Omental fat pad (tissue), 3 donors: ENCODE measurements at regions not wholly inside any gene's neighbourhood (a gene's known extent, or its start where the extent isn't known, plus 50 kb on each side); places are given as distances from the start of the nearest gene placed in this dataset.
"Not testable (repeated sequence)": the region's sequence is repeated elsewhere in the genome, so short reads cannot be mapped to it uniquely, and the experiment has no call there.

Source experiments
- ATAC-seq: fragments of 150-250 bp; one replicate; pipeline ENCODE4 v1.9.1; 2016; ENCODE audit warnings: mild to moderate bottlenecking, moderate library complexity; ENCODE audit not compliant: low FRiP score
- DNase-seq: peaks from one replicate; pipeline ENCODE4 v3.0.0-alpha.2; 2019; ENCODE audit warnings: low spot score
- TF ChIP-seq, protein P1 (sequence below), 3 donors: fragments of 450-650 bp; IDR thresholded peaks; one replicate each; pipeline ENCODE4 v1.5.1; 2016 to 2017; ENCODE audit warnings: antibody characterized with exemption in 3 of 3, mild to moderate bottlenecking in 3 of 3, moderate library complexity in 2 of 3

DNA sequence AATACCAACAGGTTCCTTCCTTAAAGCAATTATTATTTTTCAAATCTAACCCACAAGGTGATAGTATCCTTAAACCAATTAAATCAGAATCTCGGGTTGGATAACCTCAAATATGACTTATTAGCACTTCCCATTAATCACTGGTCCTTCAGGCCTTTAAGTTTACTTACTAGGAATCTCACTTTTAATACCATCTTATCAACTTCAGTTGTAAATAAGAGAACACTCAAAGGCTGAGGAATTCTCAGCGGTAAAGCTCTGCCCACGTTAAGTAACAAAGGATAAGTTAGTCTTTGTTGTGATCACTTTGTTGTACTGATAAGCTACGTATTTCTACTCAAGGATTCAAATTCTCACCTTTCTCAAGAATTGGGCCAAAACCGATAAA lies 82.0 kb downstream of the OR2B2 start:
- TF ChIP-seq, protein P1, sequence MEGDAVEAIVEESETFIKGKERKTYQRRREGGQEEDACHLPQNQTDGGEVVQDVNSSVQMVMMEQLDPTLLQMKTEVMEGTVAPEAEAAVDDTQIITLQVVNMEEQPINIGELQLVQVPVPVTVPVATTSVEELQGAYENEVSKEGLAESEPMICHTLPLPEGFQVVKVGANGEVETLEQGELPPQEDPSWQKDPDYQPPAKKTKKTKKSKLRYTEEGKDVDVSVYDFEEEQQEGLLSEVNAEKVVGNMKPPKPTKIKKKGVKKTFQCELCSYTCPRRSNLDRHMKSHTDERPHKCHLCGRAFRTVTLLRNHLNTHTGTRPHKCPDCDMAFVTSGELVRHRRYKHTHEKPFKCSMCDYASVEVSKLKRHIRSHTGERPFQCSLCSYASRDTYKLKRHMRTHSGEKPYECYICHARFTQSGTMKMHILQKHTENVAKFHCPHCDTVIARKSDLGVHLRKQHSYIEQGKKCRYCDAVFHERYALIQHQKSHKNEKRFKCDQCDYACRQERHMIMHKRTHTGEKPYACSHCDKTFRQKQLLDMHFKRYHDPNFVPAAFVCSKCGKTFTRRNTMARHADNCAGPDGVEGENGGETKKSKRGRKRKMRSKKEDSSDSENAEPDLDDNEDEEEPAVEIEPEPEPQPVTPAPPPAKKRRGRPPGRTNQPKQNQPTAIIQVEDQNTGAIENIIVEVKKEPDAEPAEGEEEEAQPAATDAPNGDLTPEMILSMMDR (IDR thresholded peaks at IDR 0.05), result no peak
- ATAC-seq (no peak), DNase-seq (no peak)

DNA sequence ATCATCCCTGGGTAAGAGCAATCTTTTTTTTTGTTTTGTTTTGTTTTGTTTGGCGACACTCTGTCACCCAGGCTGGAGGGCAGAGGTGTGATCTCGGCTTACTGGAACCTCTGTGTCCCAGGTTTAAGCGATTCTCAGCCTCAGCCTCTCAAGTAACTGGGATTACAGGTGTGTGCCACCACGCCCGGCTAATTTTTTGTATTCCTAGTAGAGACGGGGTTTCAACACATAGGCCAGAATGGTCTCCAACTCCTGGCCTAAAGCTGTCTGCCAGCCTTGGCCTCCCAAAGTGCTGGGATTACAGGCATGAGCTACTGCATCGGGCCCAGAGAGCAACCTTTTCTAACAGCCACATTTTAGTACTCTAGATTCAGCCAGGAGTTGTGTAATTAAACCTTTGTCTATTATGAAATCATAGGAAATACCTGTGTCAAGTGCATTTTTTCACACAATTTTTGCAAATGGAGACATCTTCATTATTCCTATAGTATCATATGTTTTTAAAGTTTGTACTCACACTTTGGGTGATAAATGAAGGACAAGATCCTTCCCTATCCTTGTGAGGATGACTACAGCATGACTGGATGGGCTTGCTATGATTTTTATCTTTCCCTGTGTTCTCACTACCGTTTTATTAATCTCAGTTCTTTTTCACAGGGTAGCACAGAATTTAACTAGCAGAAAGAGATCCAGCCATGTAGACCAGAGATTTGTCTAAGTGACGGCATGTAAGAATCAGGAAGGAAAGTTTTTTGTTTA lies 82.6 kb downstream of the OR2B2 start:
- DNase-seq (no peak), ATAC-seq (no peak)
- TF ChIP-seq, protein P1 (IDR thresholded peaks at IDR 0.05), result no peak

DNA sequence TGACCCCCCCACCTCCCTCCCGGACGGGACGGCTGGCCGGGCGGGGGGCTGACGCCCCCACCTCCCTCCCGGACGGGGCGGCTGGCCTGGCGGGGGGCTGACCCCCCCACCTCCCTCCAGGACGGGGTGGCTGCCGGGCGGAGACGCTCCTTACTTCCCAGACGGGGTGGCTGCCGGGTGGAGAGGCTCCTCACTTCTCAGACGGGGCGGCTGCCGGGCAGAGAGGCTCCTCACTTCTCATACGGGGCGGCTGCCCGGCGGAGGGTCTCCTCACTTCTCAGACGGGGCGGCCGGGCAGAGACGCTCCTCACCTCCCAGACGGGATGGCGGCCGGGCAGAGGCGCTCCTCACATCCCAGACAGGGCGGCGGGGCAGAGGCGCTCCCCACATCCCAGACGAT lies 84.7 kb downstream of the OR2B2 start:
- not testable (repeated sequence) for DNase-seq, ATAC-seq

DNA sequence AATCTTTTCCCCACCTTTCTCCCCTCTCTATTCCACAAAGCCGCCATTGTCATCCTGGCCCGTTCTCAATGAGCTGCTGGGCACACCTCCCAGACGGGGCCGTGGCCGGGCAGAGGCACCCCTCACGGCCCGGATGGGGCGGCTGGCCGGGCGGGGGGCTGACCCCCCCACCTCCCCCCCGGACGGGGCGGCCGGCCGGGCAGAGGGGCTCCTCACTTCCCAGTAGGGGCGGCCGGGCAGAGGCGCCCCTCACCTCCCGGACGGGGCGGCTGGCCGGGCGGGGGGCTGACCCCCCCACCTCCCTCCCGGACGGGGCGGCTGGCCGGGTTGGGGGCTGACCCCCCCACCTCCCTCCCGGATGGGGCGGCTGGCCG lies 85.6 kb downstream of the OR2B2 start:
- not testable (repeated sequence) for ATAC-seq, DNase-seq

DNA sequence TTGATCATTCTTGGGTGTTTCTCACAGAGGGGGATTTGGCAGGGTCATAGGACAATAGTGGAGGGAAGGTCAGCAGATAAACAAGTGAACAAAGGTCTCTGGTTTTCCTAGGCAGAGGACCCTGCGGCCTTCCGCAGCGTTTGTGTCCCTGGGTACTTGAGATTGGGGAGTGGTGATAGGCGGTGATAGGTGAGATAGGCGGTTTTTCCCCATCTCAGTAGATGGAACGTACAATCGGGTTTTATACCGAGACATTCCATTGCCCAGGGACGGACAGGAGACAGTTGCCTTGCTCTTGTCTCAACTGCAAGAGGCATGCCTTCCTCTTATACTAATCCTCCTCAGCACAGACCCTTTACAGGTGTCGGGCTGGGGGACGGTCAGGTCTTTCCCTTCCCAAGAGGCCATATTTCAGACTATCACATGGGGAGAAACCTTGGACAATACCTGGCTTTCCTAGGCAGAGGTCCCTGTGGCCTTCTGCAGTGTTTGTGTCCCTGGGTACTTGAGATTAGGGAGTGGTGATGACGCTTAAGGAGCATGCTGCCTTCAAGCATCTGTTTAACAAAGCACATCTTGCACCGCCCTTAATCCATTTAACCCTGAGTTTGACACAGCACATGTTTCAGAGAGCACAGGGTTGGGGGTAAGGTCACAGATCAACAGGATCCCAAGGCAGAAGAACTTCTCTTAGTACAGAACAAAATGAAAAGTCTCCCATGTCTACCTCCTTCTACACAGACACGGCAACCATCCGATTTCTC lies 86.2 kb downstream of the OR2B2 start:
- not testable (repeated sequence) for DNase-seq, ATAC-seq

DNA sequence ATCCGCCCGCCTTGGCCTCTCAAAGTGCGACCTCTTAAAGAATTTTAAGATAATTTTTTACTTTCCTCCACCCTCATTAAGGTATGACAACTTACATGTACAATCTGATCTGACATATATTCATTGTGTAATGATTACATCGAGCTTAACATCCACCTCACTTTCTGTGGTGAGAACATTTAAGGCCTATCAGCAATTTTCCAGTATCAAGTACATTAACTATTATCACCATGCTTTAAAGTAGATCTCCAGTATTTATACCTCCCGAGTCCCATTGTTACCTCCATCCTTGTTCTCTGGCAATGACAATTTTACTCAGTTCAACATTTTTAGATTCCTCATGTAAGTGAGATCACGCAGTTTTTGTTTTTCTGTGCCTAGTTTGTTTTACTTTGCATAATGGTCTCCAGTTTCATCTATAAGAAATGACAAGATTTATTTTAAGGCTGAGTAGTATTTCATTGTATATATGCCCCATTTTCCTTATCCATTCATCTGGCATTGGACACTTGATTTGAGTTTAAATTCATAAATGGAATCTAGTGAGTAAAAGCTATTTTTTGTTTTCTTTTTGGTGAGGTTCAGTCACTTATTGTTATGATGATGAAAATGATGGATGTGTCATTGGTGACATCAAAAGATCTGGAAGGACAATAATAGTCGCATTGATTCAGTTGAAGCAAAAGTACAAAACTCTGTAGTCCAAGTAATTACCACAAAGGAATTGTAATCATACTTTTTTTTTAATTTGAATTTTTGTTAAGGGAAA lies 87.0 kb downstream of the OR2B2 start:
- DNase-seq (no peak), ATAC-seq (no peak)
- TF ChIP-seq, protein P1 (IDR thresholded peaks at IDR 0.05), result no peak

DNA sequence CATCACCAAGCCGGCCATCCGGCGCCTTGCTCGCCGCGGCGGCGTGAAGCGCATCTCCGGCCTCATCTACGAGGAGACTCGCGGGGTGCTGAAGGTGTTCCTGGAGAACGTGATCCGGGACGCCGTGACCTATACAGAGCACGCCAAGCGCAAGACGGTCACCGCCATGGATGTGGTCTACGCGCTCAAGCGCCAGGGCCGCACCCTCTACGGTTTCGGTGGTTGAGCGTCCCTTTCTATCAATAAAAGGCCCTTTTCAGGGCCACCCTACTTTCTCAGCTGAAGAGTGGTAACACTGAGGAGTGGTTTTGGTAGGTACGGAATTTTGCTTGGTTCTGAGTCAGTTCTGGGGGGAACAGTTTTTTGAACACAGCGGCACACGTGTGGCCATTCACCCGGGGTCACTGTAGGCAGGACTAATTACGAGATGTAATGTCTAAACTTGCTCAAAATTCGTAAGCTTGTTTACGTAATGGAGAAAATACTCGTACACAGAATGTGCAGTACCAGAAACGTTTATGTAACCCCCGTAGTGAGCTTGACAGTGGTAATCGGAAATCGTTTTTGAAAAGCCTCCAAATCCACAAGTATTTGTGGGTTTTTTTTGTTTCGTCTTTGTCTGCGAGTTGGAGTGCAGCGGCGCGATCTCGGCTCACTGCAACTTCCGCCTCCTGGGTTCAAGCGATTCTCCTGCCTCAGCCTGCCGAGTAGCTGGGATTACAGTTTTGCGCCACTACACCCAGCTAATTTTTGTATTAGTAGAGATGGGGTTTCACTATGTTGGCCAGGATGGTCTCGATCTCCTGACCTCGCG lies 87.8 kb downstream of the OR2B2 start:
- peak; percentile 79 for ATAC-seq
- DNase-seq, result not testable (repeated sequence)

DNA sequence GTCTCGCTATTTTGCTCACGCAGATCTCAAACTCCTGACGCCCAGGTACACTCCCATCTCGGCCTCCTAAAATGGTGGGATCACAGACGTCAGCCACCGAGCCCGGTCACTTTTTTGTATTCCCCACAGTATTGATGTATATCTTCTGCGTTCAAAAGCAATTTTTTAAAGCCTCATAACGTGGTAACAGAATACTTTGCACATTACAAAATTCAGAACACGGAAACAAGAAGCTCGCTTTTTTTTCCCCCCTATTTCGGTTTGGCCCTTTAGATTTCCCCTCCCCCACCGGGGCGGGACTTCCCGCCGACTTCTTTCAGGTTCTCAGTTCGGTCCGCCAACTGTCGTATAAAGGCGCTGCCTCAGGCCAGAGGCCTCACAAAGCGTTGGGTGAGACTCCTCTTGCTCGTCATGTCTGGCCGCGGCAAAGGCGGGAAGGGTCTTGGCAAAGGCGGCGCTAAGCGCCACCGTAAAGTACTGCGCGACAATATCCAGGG lies 88.4 kb downstream of the OR2B2 start:
- DNase-seq, result not testable (repeated sequence)
- peak; percentile 86 for ATAC-seq

DNA sequence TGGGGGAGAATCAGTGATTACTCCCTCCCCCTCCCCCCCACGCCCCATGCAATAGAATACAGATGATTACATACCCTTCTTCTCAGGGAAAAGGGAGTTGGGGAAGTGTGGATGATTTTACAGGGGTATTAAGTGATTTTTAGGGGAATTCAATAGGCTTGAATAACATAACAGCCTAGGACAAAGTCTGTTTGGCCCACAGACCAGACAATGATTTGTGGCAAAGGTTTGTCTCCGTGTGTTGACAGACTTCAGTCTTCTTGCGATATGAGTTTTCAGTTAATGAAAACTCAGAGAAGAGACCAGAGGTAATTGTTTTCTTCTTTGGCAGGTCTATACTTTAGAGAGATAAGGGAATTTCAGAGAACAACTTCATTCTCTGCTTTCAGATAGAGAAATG lies 95.3 kb downstream of the OR2B2 start:
- TF ChIP-seq, protein P1 (IDR thresholded peaks at IDR 0.05), result no peak
- DNase-seq, result no peak
- ATAC-seq, result no peak
